CD14-positive monocyte (primary cell): ENCODE measurements at regions not wholly inside any gene's neighbourhood (a gene's known extent, or its start where the extent isn't known, plus 50 kb on each side); places are given as distances from the start of the nearest gene placed in this dataset.

Experiments used
- DNase-seq, 3 donors: peaks; one replicate each; pipeline ENCODE4 v3.0.0-alpha.2; 2011 to 2022
- H2AFZ ChIP-seq: 2 replicates; pipeline ENCODE4 v1.6.0; 2012; ENCODE audit warnings: mild to moderate bottlenecking, low read depth, low read length, inconsistent platforms; ENCODE audit not compliant: insufficient read depth, poor library complexity, severe bottlenecking
- H3K27ac ChIP-seq, 2 donors: 1 replicate in 1 of 2; 2 replicates in 1 of 2; pipeline ENCODE4 v1.5.1; 2012 to 2013; ENCODE audit warnings: low read length in 2 of 2, control low read depth in 1 of 2, inconsistent platforms in 1 of 2, low read depth in 1 of 2, mild to moderate bottlenecking in 1 of 2
- H3K27me3 ChIP-seq, 2 donors: one replicate each; pipeline versions ENCODE4 v1.6.0 to v1.6.1; 2011 to 2013; ENCODE audit warnings: low read length in 2 of 2; ENCODE audit not compliant: control insufficient read depth in 2 of 2, insufficient read depth in 2 of 2
- H3K36me3 ChIP-seq, 2 donors: replicated peaks in 1 of 2; 1 replicate in 1 of 2; 2 replicates in 1 of 2; pipeline versions ENCODE4 v1.5.1 to v1.6.1; 2012 to 2013; ENCODE audit warnings: low read length in 2 of 2, control low read depth in 1 of 2, inconsistent platforms in 1 of 2, mild to moderate bottlenecking in 1 of 2; ENCODE audit not compliant: insufficient read depth in 2 of 2, control insufficient read depth in 1 of 2
- H3K4me1 ChIP-seq, 2 donors: 1 replicate in 1 of 2; 2 replicates in 1 of 2; pipeline versions ENCODE4 v1.5.1 to v1.6.1; 2012 to 2013; ENCODE audit warnings: low read length in 2 of 2, control low read depth in 1 of 2, inconsistent platforms in 1 of 2, mild to moderate bottlenecking in 1 of 2, moderate library complexity in 1 of 2; ENCODE audit not compliant: insufficient read depth in 2 of 2, control insufficient read depth in 1 of 2
- H3K4me2 ChIP-seq: replicated peaks from 2 replicates; pipeline ENCODE3; 2012; ENCODE audit warnings: low read length, moderate library complexity, mild to moderate bottlenecking; ENCODE audit not compliant: poor library complexity, severe bottlenecking; ENCODE audit errors: extremely low read depth
- H3K4me3 ChIP-seq, 3 experiments: fragments of 200-600 bp in 1 of 3; sonication (generic) in 1 of 3; replicated peaks in 1 of 3; 1 replicate in 2 of 3; 2 replicates in 1 of 3; pipeline ENCODE4 v1.5.1; 2011 to 2013; ENCODE audit warnings: low read length in 3 of 3, mild to moderate bottlenecking in 3 of 3, control low read depth in 2 of 3, low read depth in 2 of 3, inconsistent platforms in 1 of 3, moderate library complexity in 1 of 3
- H3K79me2 ChIP-seq: 2 replicates; pipeline ENCODE4 v1.6.0; 2012; ENCODE audit warnings: mild to moderate bottlenecking, control low read depth, inconsistent platforms, low read length, moderate library complexity; ENCODE audit not compliant: insufficient read depth
- H3K9ac ChIP-seq: 2 replicates; pipeline ENCODE4 v1.6.0; 2017; ENCODE audit warnings: low read length, mild to moderate bottlenecking; ENCODE audit not compliant: insufficient read depth, poor library complexity, severe bottlenecking
- H3K9me3 ChIP-seq, 2 donors: replicated peaks in 1 of 2; 1 replicate in 1 of 2; 2 replicates in 1 of 2; pipeline versions ENCODE4 v1.5.1 to v1.6.1; 2012 to 2013; ENCODE audit warnings: low read length in 2 of 2, control low read depth in 1 of 2; ENCODE audit not compliant: control insufficient read depth in 1 of 2, insufficient read depth in 1 of 2
- H4K20me1 ChIP-seq: 2 replicates; pipeline ENCODE4 v1.6.0; 2012; ENCODE audit warnings: mild to moderate bottlenecking, low read length, control low read depth, moderate library complexity; ENCODE audit not compliant: insufficient read depth
- H3K27ac Mint-ChIP-seq, 7 donors: one replicate each; pipeline ENCODE4 v1.8.0; 2020; ENCODE audit warnings: mild to moderate bottlenecking in 7 of 7, mixed read lengths in 7 of 7, moderate library complexity in 6 of 7, inconsistent platforms in 2 of 7
- H3K27me3 Mint-ChIP-seq, 3 donors: one replicate each; pipeline ENCODE4 v1.8.0; 2021 to 2022; ENCODE audit warnings: low read depth in 3 of 3, mild to moderate bottlenecking in 3 of 3, mixed read lengths in 3 of 3, moderate library complexity in 3 of 3, inconsistent platforms in 1 of 3
- H3K36me3 Mint-ChIP-seq, 2 donors: one replicate each; pipeline ENCODE4 v1.8.0; 2020; ENCODE audit warnings: mixed read lengths in 2 of 2, inconsistent platforms in 1 of 2, mild to moderate bottlenecking in 1 of 2
- H3K4me1 Mint-ChIP-seq: one replicate; pipeline ENCODE4 v1.8.0; 2020; ENCODE audit warnings: mild to moderate bottlenecking, mixed read lengths
- H3K4me3 Mint-ChIP-seq, 2 donors: one replicate each; pipeline ENCODE4 v1.8.0; 2020; ENCODE audit warnings: mild to moderate bottlenecking in 2 of 2, mixed read lengths in 2 of 2, moderate library complexity in 1 of 2
- H3K9me3 Mint-ChIP-seq, 7 donors: one replicate each; pipeline ENCODE4 v1.8.0; 2020 to 2022; ENCODE audit warnings: mixed read lengths in 7 of 7, mild to moderate bottlenecking in 6 of 7, moderate library complexity in 6 of 7, inconsistent platforms in 2 of 7
- CTCF ChIP-seq: fragments of 200-600 bp; IDR thresholded peaks from one replicate; pipeline ENCODE4 v1.8.0; 2022; ENCODE audit warnings: antibody characterized with exemption, mild to moderate bottlenecking
- WGBS: methylation state at CpG from one replicate; pipeline ENCODE4 v1.1.5; 2013; ENCODE audit warnings: missing lambda C conversion rate; ENCODE audit not compliant: insufficient coverage; 5-methylcytosine and 5-hydroxymethylcytosine counted together
- intact Hi-C, 2 donors: fragments of 100-400 bp; cut with micrococcal nuclease; formaldehyde crosslinking; loops; one replicate each; pipeline versions ENCODE4 v1.15.0 to v1.15.1; 2023

GRCh38 chr9:68644831-68645230 lies 60.2 kb upstream of the PIP5K1B start:
- Histone ChIP-seq H2AFZ (no peak overlapping the region), H3K4me2 (no peak overlapping the region), H3K36me3 (no peaks in the 10 kb centered on the region), H3K79me2 (no peaks in the 10 kb centered on the region), H3K4me1 (peaks cover 21 to 23% of the 10 kb centered on the region in 2 donors), H3K4me3 (no peak overlapping the region), H4K20me1 (no peaks in the 10 kb centered on the region), H3K27ac (no peak overlapping the region), H3K9me3 (no peaks in the 10 kb centered on the region), H3K27me3 (no peaks in the 10 kb centered on the region), H3K9ac (no peak overlapping the region)
- Mint-ChIP-seq H3K4me3 (no peak overlapping the region), H3K27ac (no peak overlapping the region), H3K27me3 (peaks cover 0 to 6% (median 0%) of the 10 kb centered on the region in 3 donors), H3K4me1 (peaks cover 19% of the 10 kb centered on the region), H3K36me3 (no peaks in the 10 kb centered on the region), H3K9me3 (peaks cover 0 to 8% (median 0%) of the 10 kb centered on the region in 7 donors)
- intact Hi-C loops = no loop called here
- no peak for TF ChIP-seq CTCF
- no CpG with 5 or more reads among the region's 3 CpGs for WGBS
- no peak for DNase-seq

DNA sequence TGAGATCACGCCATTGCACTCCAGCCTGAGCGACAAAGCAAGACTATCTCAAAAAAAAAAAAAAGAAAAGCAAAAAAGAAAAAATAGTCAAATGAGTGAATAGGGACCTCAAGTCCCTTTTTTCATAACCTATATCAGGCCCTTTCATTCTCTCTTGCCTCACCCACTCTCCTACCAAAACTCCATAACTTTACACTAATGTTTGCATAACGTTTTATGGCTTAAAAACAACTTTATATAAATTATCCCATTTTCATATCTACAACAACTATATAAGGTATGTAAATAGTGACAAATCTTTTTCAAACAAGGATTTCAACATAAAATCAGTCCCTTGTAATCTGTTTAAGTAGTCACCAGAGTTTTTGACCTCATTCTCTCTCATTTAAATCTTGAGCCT lies 56.9 kb upstream of the PIP5K1B start:
- TF ChIP-seq CTCF = no peak
- Histone ChIP-seq H3K4me1 (peaks cover 8 to 9% of the 10 kb centered on the region in 2 donors), H2AFZ (no peak overlapping the region), H4K20me1 (no peaks in the 10 kb centered on the region), H3K4me3 (no peak overlapping the region), H3K9ac (no peak overlapping the region), H3K79me2 (no peaks in the 10 kb centered on the region), H3K36me3 (no peaks in the 10 kb centered on the region), H3K27me3 (no peaks in the 10 kb centered on the region), H3K4me2 (no peak overlapping the region), H3K27ac (no peak overlapping the region), H3K9me3 (no peaks in the 10 kb centered on the region)
- H3K4me3 Mint-ChIP-seq = no peak overlapping the region
- no peak overlapping the region for H3K27ac Mint-ChIP-seq
- peaks cover 0 to 8% (median 0%) of the 10 kb centered on the region in 7 donors for H3K9me3 Mint-ChIP-seq
- intact Hi-C loops = no loop called here
- no peaks in the 10 kb centered on the region for H3K36me3 Mint-ChIP-seq
- peaks cover 0 to 6% (median 0%) of the 10 kb centered on the region in 3 donors for H3K27me3 Mint-ChIP-seq
- peaks cover 7% of the 10 kb centered on the region for H3K4me1 Mint-ChIP-seq
- no CpG with 5 or more reads among the region's 3 CpGs for WGBS
- DNase-seq = no peak
